HEK293 (cell line): ENCODE measurements at regions not wholly inside any gene's neighbourhood (a gene's known extent, or its start where the extent isn't known, plus 50 kb on each side); places are given as distances from the start of the nearest gene placed in this dataset.

Experiments used
- CTCF ChIA-PET: fragments of 350-600 bp; formaldehyde crosslinking; extraction: SDS; loops from one replicate; lab custom pipeline; 2021; ENCODE audit warnings: antibody characterized with exemption; lab: Yijun Ruan, JAX
- POLR2A ChIA-PET: fragments of 300-600 bp; formaldehyde crosslinking; extraction: SDS; loops from one replicate; lab custom pipeline; 2020; ENCODE audit warnings: antibody characterized with exemption, inconsistent platforms; lab: Yijun Ruan, JAX
- H3K27ac ChIP-seq: fragments of 200-500 bp; sonication (Bioruptor generic); 2 replicates; pipeline ENCODE4 v1.5.1; 2014; ENCODE audit warnings: low read depth, low read length, control low read depth, inconsistent platforms; ENCODE audit errors: extremely low read depth
- H3K36me3 ChIP-seq, 2 experiments: fragments of 200-500 bp in 1 of 2; sonication (Bioruptor generic) in 1 of 2; 1 replicate in 1 of 2; 2 replicates in 1 of 2; pipeline ENCODE4 v1.5.1; 2014 to 2017; ENCODE audit warnings: inconsistent platforms in 2 of 2, low read length in 2 of 2; ENCODE audit not compliant: control insufficient read depth in 2 of 2, insufficient read depth in 1 of 2
- H3K4me1 ChIP-seq: fragments of 200-500 bp; sonication (Bioruptor generic); 2 replicates; pipeline ENCODE4 v1.5.1; 2014; ENCODE audit warnings: mild to moderate bottlenecking, low read length, inconsistent platforms; ENCODE audit not compliant: control insufficient read depth, insufficient read depth
- H3K4me3 ChIP-seq: 2 replicates; pipeline ENCODE4 v1.5.1; 2011; ENCODE audit warnings: low read depth, mild to moderate bottlenecking, control low read depth, low read length, moderate library complexity
- H3K9me3 ChIP-seq: fragments of 200-500 bp; sonication (Bioruptor generic); 2 replicates; pipeline ENCODE4 v1.5.1; 2014; ENCODE audit warnings: low read depth, low read length, inconsistent platforms; ENCODE audit not compliant: control insufficient read depth, insufficient read depth
- HIC1 ChIP-seq: fragments of 450-650 bp; formaldehyde crosslinking; IDR thresholded peaks from 2 replicates; pipeline ENCODE4 v1.5.1; 2016; ENCODE audit warnings: missing biosample characterization, missing genetic modification characterization
- KLF1 ChIP-seq: fragments of 450-650 bp; formaldehyde crosslinking; IDR thresholded peaks from 2 replicates; pipeline ENCODE4 v1.5.1; 2016; ENCODE audit warnings: missing biosample characterization, missing genetic modification characterization
- KLF17 ChIP-seq: fragments of 450-650 bp; formaldehyde crosslinking; IDR thresholded peaks from 2 replicates; pipeline ENCODE4 v1.5.1; 2016; ENCODE audit warnings: missing biosample characterization, missing genetic modification characterization
- KLF7 ChIP-seq: fragments of 450-650 bp; formaldehyde crosslinking; IDR thresholded peaks from 2 replicates; pipeline ENCODE4 v1.5.1; 2016; ENCODE audit warnings: missing biosample characterization, missing genetic modification characterization, borderline replicate concordance
- MYNN ChIP-seq: fragments of 450-650 bp; formaldehyde crosslinking; IDR thresholded peaks from 2 replicates; pipeline ENCODE4 v1.5.1; 2016; ENCODE audit warnings: missing biosample characterization, missing genetic modification characterization, borderline replicate concordance
- PATZ1 ChIP-seq: fragments of 450-650 bp; formaldehyde crosslinking; IDR thresholded peaks from 2 replicates; pipeline ENCODE4 v1.5.1; 2016; ENCODE audit warnings: missing biosample characterization, missing genetic modification characterization
- ZBTB21 ChIP-seq: fragments of 450-650 bp; formaldehyde crosslinking; IDR thresholded peaks from 2 replicates; pipeline ENCODE4 v1.5.1; 2017; ENCODE audit warnings: missing biosample characterization, missing genetic modification characterization
- ZNF221 ChIP-seq: fragments of 450-650 bp; formaldehyde crosslinking; IDR thresholded peaks from 2 replicates; pipeline ENCODE4 v1.5.1; 2017; ENCODE audit warnings: missing biosample characterization, missing genetic modification characterization, borderline replicate concordance
- ZNF324 ChIP-seq: fragments of 450-650 bp; formaldehyde crosslinking; IDR thresholded peaks from 2 replicates; pipeline ENCODE4 v1.5.1; 2016; ENCODE audit warnings: missing biosample characterization, missing genetic modification characterization
- ZNF513 ChIP-seq: fragments of 450-650 bp; IDR thresholded peaks from 2 replicates; pipeline ENCODE4 v1.5.1; 2018; ENCODE audit warnings: missing biosample characterization, missing genetic modification characterization
- ZNF529 ChIP-seq: fragments of 450-650 bp; formaldehyde crosslinking; IDR thresholded peaks from 2 replicates; pipeline ENCODE4 v1.5.1; 2017; ENCODE audit warnings: missing genetic modification characterization, missing biosample characterization; ENCODE audit not compliant: insufficient replicate concordance
- ZNF548 ChIP-seq: fragments of 450-650 bp; formaldehyde crosslinking; IDR thresholded peaks from 2 replicates; pipeline ENCODE4 v1.5.1; 2016; ENCODE audit warnings: missing biosample characterization, missing genetic modification characterization
- ZNF549 ChIP-seq: fragments of 450-650 bp; IDR thresholded peaks from 2 replicates; pipeline ENCODE4 v1.5.1; 2018; ENCODE audit warnings: missing biosample characterization, missing genetic modification characterization, mild to moderate bottlenecking, inconsistent platforms, moderate library complexity
- ZNF664 ChIP-seq: fragments of 450-650 bp; formaldehyde crosslinking; IDR thresholded peaks from 2 replicates; pipeline ENCODE4 v1.5.1; 2016; ENCODE audit warnings: missing biosample characterization, missing genetic modification characterization
- ZNF768 ChIP-seq: fragments of 450-650 bp; formaldehyde crosslinking; IDR thresholded peaks from 2 replicates; pipeline ENCODE4 v1.5.1; 2018; ENCODE audit warnings: missing biosample characterization, mild to moderate bottlenecking, missing genetic modification characterization
- ZSCAN30 ChIP-seq: fragments of 450-650 bp; IDR thresholded peaks from 2 replicates; pipeline ENCODE4 v1.5.1; 2018; ENCODE audit warnings: missing biosample characterization, mild to moderate bottlenecking, missing genetic modification characterization, moderate library complexity

- ChIA-PET POLR2A (no interaction called here), CTCF (no interaction called here)
- H3K36me3 ChIP-seq, result no peaks in the 10 kb centered on the region
- no peaks in the 10 kb centered on the region for H3K9me3 ChIP-seq
- no peak overlapping the region for H3K27ac ChIP-seq
- H3K4me1 ChIP-seq, result no peaks in the 10 kb centered on the region
- no peak for TF ChIP-seq KLF7
- no peak for TF ChIP-seq ZNF529 (tag by site-specific recombination)
- no peak for TF ChIP-seq ZNF324 (tag by site-specific recombination)
- TF ChIP-seq ZNF549, result no peak
- no peak for TF ChIP-seq KLF1 (tag by site-specific recombination)
- no peak for TF ChIP-seq KLF17 (tag by site-specific recombination)
- no peak for TF ChIP-seq ZBTB21
- no peak for TF ChIP-seq PATZ1
- no peak for TF ChIP-seq HIC1 (tag by site-specific recombination)
- TF ChIP-seq ZNF664 (tag by site-specific recombination), result no peak
- no peak overlapping the region for H3K4me3 ChIP-seq
These were observed 213.6 kb downstream of the PCDH20 start for GRCh38 chr13:61202042-61202441.

- no peak overlapping the region for H3K4me3 ChIP-seq
- no peak overlapping the region for H3K27ac ChIP-seq
- H3K4me1 ChIP-seq, result no peaks in the 10 kb centered on the region
- H3K9me3 ChIP-seq, result no peaks in the 10 kb centered on the region
- TF ChIP-seq ZSCAN30 (tag by site-specific recombination), result no peak
- no peak for TF ChIP-seq ZNF513 (tag by site-specific recombination)
- TF ChIP-seq MYNN, result no peak
- no peak for TF ChIP-seq ZNF221 (tag by site-specific recombination)
- no peak for TF ChIP-seq ZNF768 (tag by site-specific recombination)
- POLR2A ChIA-PET, result no interaction called here
- CTCF ChIA-PET, result no interaction called here
- H3K36me3 ChIP-seq, result no peaks in the 10 kb centered on the region
These were observed 222.8 kb downstream of the PCDH20 start for GRCh38 chr13:61192826-61193225.

GRCh38 chr13:61188057-61188456 lies 227.6 kb downstream of the PCDH20 start:
- TF ChIP-seq ZNF548, result no peak
- no peak overlapping the region for H3K4me3 ChIP-seq
- no peaks in the 10 kb centered on the region for H3K9me3 ChIP-seq
- POLR2A ChIA-PET, result no interaction called here
- CTCF ChIA-PET, result no interaction called here
- no peaks in the 10 kb centered on the region for H3K36me3 ChIP-seq
- H3K4me1 ChIP-seq, result no peaks in the 10 kb centered on the region
- no peak overlapping the region for H3K27ac ChIP-seq
